AG04450 (cell line): ENCODE measurements at regions not wholly inside any gene's neighbourhood (a gene's known extent, or its start where the extent isn't known, plus 50 kb on each side); places are given as distances from the start of the nearest gene placed in this dataset.
A peak's percentile ranks its signal among the peaks of the same experiment; 100 is the strongest.
"Not testable (repeated sequence)": the region's sequence is repeated elsewhere in the genome, so short reads cannot be mapped to it uniquely, and the experiment has no call there.

Experiments used
- CTCF ChIA-PET: fragments of 300-600, 350-600 bp; formaldehyde crosslinking; extraction: SDS; loops from one replicate; lab custom pipeline; 2022; ENCODE audit warnings: antibody characterized with exemption, inconsistent platforms; lab: Charles Lee
- POLR2A ChIA-PET: fragments of 350-600 bp; formaldehyde crosslinking; extraction: SDS; loops from one replicate; lab custom pipeline; 2021; ENCODE audit warnings: antibody characterized with exemption, inconsistent platforms; lab: Yijun Ruan, JAX
- DNase-seq: peaks from one replicate; pipeline ENCODE4 v3.0.0-alpha.2; 2011; ENCODE audit warnings: low read depth, low spot score
- H3K27ac ChIP-seq: one replicate; pipeline ENCODE4 v1.5.1; 2012; ENCODE audit warnings: low read depth, low read length, control low read depth
- H3K27me3 ChIP-seq: one replicate; pipeline ENCODE4 v1.6.0; 2012; ENCODE audit warnings: low read length; ENCODE audit not compliant: control insufficient read depth, insufficient read depth
- H3K4me3 ChIP-seq: 2 replicates; pipeline ENCODE4 v1.5.1; 2011; ENCODE audit warnings: mild to moderate bottlenecking, low read depth, low read length, control low read depth
- H3K9me3 ChIP-seq: 2 replicates; pipeline ENCODE4 v1.5.1; 2012; ENCODE audit warnings: low read length; ENCODE audit not compliant: control insufficient read depth, insufficient read depth
- CTCF ChIP-seq: IDR thresholded peaks from 2 replicates; pipeline ENCODE4 v1.5.1; 2011; ENCODE audit warnings: low read depth, low read length, control low read depth, inconsistent platforms

DNA sequence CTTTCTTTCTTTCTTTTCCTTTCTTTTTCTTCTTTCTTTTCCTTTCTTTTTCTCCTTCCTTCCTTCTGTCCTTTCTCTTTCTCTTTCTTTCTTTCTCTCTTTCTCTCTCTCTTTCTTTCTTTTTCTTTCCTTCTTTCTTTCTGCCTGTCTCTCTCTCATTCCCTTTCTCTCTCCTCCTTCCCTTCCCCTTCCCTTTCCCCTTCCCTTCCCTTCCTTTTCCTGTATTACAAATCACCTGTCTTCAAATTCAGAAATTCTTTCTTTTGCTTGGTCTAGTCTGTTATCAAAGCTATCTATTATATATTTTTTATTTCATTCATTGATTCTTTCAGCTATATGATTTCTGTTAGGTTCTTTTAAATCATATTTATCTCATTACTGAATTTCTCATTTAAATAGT is 315.2 kb upstream of the NOX3 start:
- no peak overlapping the region for H3K4me3 ChIP-seq
- H3K27me3 ChIP-seq = no peaks in the 10 kb centered on the region
- DNase-seq = no peak
- no peaks in the 10 kb centered on the region; the same call in 1 of the 2 replicates for H3K9me3 ChIP-seq
- CTCF ChIA-PET = no interaction called here
- POLR2A ChIA-PET = no interaction called here
- no peak overlapping the region for H3K27ac ChIP-seq
- no peak for TF ChIP-seq CTCF

DNA sequence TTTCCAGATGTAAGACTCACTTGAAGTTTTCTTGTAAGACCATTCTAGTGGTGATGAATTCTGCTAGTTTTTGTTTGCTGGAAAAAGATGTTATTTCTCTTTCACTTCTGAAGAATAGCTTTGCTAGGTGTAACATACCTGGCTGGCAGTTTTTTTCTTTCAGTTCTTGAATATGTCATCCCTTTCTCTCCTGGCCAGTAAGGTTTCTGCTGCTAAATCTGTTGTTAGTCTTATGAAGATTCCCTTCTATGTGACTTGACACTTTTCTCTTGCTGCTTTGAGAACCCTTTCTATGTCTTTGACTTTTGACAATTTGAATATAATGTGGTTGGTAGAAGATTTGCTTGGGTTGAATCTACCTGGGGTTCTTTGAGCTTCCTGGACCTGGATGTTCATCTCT is 314.7 kb upstream of the NOX3 start:
- no peak for TF ChIP-seq CTCF
- Histone ChIP-seq H3K4me3 (no peak overlapping the region), H3K27me3 (no peaks in the 10 kb centered on the region), H3K9me3 (no peaks in the 10 kb centered on the region; the same call in 1 of the 2 replicates), H3K27ac (no peak overlapping the region)
- ChIA-PET CTCF (no interaction called here), POLR2A (no interaction called here)
- no peak for DNase-seq

- CTCF ChIA-PET = interaction anchor here (0.9 kb wide), 1 partner anchor 10 kb away, joined by 3 read pairs; no protein-coding TSS in a partner anchor
- Histone ChIP-seq H3K9me3 (no peaks in the 10 kb centered on the region), H3K27ac (peak overlapping the region; percentile 34), H3K4me3 (no peak overlapping the region), H3K27me3 (no peaks in the 10 kb centered on the region)
- no peak for TF ChIP-seq CTCF
- POLR2A ChIA-PET = interaction anchor here (0.8 kb wide), 1 partner anchor 17 kb away, joined by 3 read pairs; no protein-coding TSS in a partner anchor
- DNase-seq = peak; percentile 23
Measured at GRCh38 chr6:155765275-155766194, 309.9 kb upstream of the NOX3 start.

DNA sequence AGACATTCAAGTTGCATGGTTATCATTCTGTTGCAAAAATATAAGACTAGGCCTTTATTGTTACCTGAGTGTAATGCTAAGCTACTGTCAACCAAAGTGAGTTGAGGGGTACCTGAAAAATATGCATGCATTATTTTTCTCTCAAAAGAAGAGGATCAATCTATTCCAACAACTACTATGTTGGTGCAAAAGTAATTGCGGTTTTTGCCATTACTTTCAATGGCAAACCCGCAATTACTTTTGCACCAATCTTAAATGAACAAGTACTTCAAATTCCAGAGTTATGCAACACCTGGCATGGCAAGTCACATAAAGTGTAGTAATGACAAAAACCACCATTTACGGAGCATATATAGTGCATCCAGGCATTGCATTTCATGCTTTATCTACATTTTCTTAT is 307.0 kb upstream of the NOX3 start:
- no peak for TF ChIP-seq CTCF
- Histone ChIP-seq H3K27ac (no peak overlapping the region), H3K27me3 (no peaks in the 10 kb centered on the region), H3K9me3 (no peaks in the 10 kb centered on the region), H3K4me3 (no peak overlapping the region)
- no peak for DNase-seq
- POLR2A ChIA-PET = no interaction called here
- CTCF ChIA-PET = no interaction called here

- no peak for TF ChIP-seq CTCF
- H3K27ac ChIP-seq = no peak overlapping the region
- no peaks in the 10 kb centered on the region for H3K27me3 ChIP-seq
- H3K9me3 ChIP-seq = no peaks in the 10 kb centered on the region
- H3K4me3 ChIP-seq = no peak overlapping the region
- DNase-seq = no peak
- CTCF ChIA-PET = no interaction called here
- POLR2A ChIA-PET = no interaction called here
Measured at GRCh38 chr6:155755452-155755851, 299.8 kb upstream of the NOX3 start.

GRCh38 chr6:155748778-155749177 is 293.1 kb upstream of the NOX3 start:
- H3K27ac ChIP-seq, POLR2A ChIA-PET, CTCF ChIA-PET, DNase-seq, H3K9me3 ChIP-seq, H3K27me3 ChIP-seq, H3K4me3 ChIP-seq: not testable (repeated sequence)
